ENCODE measurements at regions not wholly inside any gene's neighbourhood (a gene's known extent, or its start where the extent isn't known, plus 50 kb on each side); places are given as distances from the start of the nearest gene placed in this dataset.

GRCh38 chr10:78980815-78981214 is 88.0 kb upstream of the ZMIZ1 start:
- Mint-ChIP-seq H3K27me3 (ENCODE audit: low read depth) (no peaks in the 10 kb centered on the region), H3K9me3 (ENCODE audit: low read depth) (no peaks in the 10 kb centered on the region), H3K4me3 (ENCODE audit: unreplicated experiment) (no peak overlapping the region), H3K4me1 (ENCODE audit: low read depth) (peaks cover 24% of the 10 kb centered on the region), H3K36me3 (ENCODE audit: low read depth) (no peaks in the 10 kb centered on the region), H3K27ac (ENCODE audit: unreplicated experiment) (no peak overlapping the region)
- DNase-seq (ENCODE audit: low spot score), result no peak
- no peak for TF ChIP-seq CTCF (IDR thresholded peaks at IDR 0.05)

- Mint-ChIP-seq H3K9me3 (ENCODE audit: low read depth) (no peaks in the 10 kb centered on the region), H3K36me3 (ENCODE audit: low read depth) (no peaks in the 10 kb centered on the region), H3K4me3 (ENCODE audit: unreplicated experiment) (no peak overlapping the region), H3K27ac (ENCODE audit: unreplicated experiment) (peak overlapping the region; percentile 59), H3K27me3 (ENCODE audit: low read depth) (no peaks in the 10 kb centered on the region), H3K4me1 (ENCODE audit: low read depth) (peaks cover 27% of the 10 kb centered on the region)
- DNase-seq (ENCODE audit: low spot score), result no peak
- no peak for TF ChIP-seq CTCF (IDR thresholded peaks at IDR 0.05)
Observed at GRCh38 chr10:78981257-78981969, 87.4 kb upstream of the ZMIZ1 start.

GRCh38 chr10:78981970-78982281 is 86.8 kb upstream of the ZMIZ1 start:
- Mint-ChIP-seq H3K36me3 (ENCODE audit: low read depth) (no peaks in the 10 kb centered on the region), H3K27me3 (ENCODE audit: low read depth) (no peaks in the 10 kb centered on the region), H3K4me3 (ENCODE audit: unreplicated experiment) (no peak overlapping the region), H3K27ac (ENCODE audit: unreplicated experiment) (peak overlapping the region; percentile 59), H3K4me1 (ENCODE audit: low read depth) (peaks cover 25% of the 10 kb centered on the region), H3K9me3 (ENCODE audit: low read depth) (no peaks in the 10 kb centered on the region)
- no peak for DNase-seq (ENCODE audit: low spot score)
- TF ChIP-seq CTCF (IDR thresholded peaks at IDR 0.05), result no peak

- DNase-seq (ENCODE audit: low spot score), result no peak
- no peak overlapping the region for H3K27ac Mint-ChIP-seq (ENCODE audit: unreplicated experiment)
- no peak for TF ChIP-seq CTCF (IDR thresholded peaks at IDR 0.05)
- H3K36me3 Mint-ChIP-seq (ENCODE audit: low read depth), result no peaks in the 10 kb centered on the region
- no peaks in the 10 kb centered on the region for H3K9me3 Mint-ChIP-seq (ENCODE audit: low read depth)
- no peak overlapping the region for H3K4me3 Mint-ChIP-seq (ENCODE audit: unreplicated experiment)
- H3K27me3 Mint-ChIP-seq (ENCODE audit: low read depth), result no peaks in the 10 kb centered on the region
- H3K4me1 Mint-ChIP-seq (ENCODE audit: low read depth), result peaks cover 17% of the 10 kb centered on the region
Observed at GRCh38 chr10:78982726-78983125, 86.0 kb upstream of the ZMIZ1 start.

- Mint-ChIP-seq H3K4me1 (ENCODE audit: low read depth) (peaks cover 10% of the 10 kb centered on the region), H3K36me3 (ENCODE audit: low read depth) (peaks cover 2% of the 10 kb centered on the region), H3K27me3 (ENCODE audit: low read depth) (no peaks in the 10 kb centered on the region), H3K4me3 (ENCODE audit: unreplicated experiment) (no peak overlapping the region), H3K27ac (ENCODE audit: unreplicated experiment) (no peak overlapping the region), H3K9me3 (ENCODE audit: low read depth) (no peaks in the 10 kb centered on the region)
- no peak for DNase-seq (ENCODE audit: low spot score)
- TF ChIP-seq CTCF (IDR thresholded peaks at IDR 0.05), result no peak
Observed at GRCh38 chr10:78983608-78984007, 85.2 kb upstream of the ZMIZ1 start.
